HEK293 (cell line): ENCODE measurements at regions not wholly inside any gene's neighbourhood (a gene's known extent, or its start where the extent isn't known, plus 50 kb on each side); places are given as distances from the start of the nearest gene placed in this dataset.

Experiments used
- ZBTB8A ChIP-seq: fragments of 450-650 bp; formaldehyde crosslinking; IDR thresholded peaks from 2 replicates; pipeline ENCODE4 v1.5.1; 2016; ENCODE audit warnings: missing biosample characterization, missing genetic modification characterization
- ZEB2 ChIP-seq: fragments of 450-650 bp; formaldehyde crosslinking; IDR thresholded peaks from 2 replicates; pipeline ENCODE4 v1.5.1; 2016; ENCODE audit warnings: missing biosample characterization, missing genetic modification characterization
- ZNF114 ChIP-seq: fragments of 450-650 bp; formaldehyde crosslinking; IDR thresholded peaks from 2 replicates; pipeline ENCODE4 v1.5.0; 2017; ENCODE audit warnings: missing biosample characterization, missing genetic modification characterization

DNA sequence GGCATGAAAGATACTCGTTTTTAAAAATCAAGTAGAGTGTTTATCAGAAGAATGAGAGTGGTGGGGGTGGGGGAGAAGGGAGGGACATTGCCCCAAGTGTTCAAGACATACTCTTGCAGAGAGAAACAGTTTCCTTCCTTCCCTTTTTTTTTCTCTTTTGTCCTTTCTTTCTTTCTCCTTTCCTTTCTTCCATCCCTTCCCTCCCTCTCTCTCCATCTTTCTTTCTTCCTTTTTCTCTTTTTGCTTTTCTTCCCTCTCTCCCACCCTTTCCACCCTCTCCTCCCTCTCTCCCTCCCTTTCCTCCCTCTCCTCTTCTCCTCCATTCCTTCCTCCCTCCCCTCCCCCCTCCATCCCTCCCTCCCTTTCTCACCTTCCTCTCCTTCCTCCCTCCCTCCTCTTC, 478.3 kb upstream of the EDIL3 start:
- TF ChIP-seq ZEB2 (tag by site-specific recombination) (no peak), ZBTB8A (tag by site-specific recombination) (no peak), ZNF114 (tag by site-specific recombination) (no peak)
